Breast epithelium (tissue), 4 donors: ENCODE measurements at regions not wholly inside any gene's neighbourhood (a gene's known extent, or its start where the extent isn't known, plus 50 kb on each side); places are given as distances from the start of the nearest gene placed in this dataset.
"Not testable (repeated sequence)": the region's sequence is repeated elsewhere in the genome, so short reads cannot be mapped to it uniquely, and the experiment has no call there.

Experiments
- DNase-seq, 2 donors: peaks; one replicate each; pipeline ENCODE4 v3.0.0-alpha.2; 2019; ENCODE audit warnings: low spot score in 2 of 2
- H3K27ac ChIP-seq, 2 donors: fragments of 200-600 bp; sonication (generic) in 1 of 2; one replicate each; pipeline ENCODE4 v1.5.1; 2016 to 2019; ENCODE audit warnings: mild to moderate bottlenecking in 1 of 2
- H3K27me3 ChIP-seq, 2 donors: fragments of 200-600 bp; sonication (generic) in 1 of 2; one replicate each; pipeline versions ENCODE4 v1.5.1 to v1.6.0; 2017 to 2019; ENCODE audit warnings: control low read depth in 1 of 2, mild to moderate bottlenecking in 1 of 2
- H3K36me3 ChIP-seq: fragments of 200-600 bp; one replicate; pipeline ENCODE4 v1.5.1; 2019
- H3K4me1 ChIP-seq, 2 donors: fragments of 200-600 bp; sonication (generic); one replicate each; pipeline ENCODE4 v1.5.1; 2016 to 2019; ENCODE audit warnings: control low read depth in 1 of 2
- H3K4me3 ChIP-seq, 3 donors: fragments of 200-600 bp; sonication (generic); 1 replicate in 2 of 3; 2 replicates in 1 of 3; pipeline ENCODE4 v1.5.1; 2016 to 2019; ENCODE audit warnings: mild to moderate bottlenecking in 3 of 3, moderate library complexity in 2 of 3
- H3K9me3 ChIP-seq, 2 donors: fragments of 200-600 bp; sonication (generic) in 1 of 2; one replicate each; pipeline ENCODE4 v1.5.1; 2016 to 2019; ENCODE audit warnings: control low read depth in 1 of 2
- CTCF ChIP-seq, 3 donors: fragments of 450-650 bp; IDR thresholded peaks; one replicate each; pipeline ENCODE4 v1.5.1; 2016 to 2017; ENCODE audit warnings: antibody characterized with exemption in 3 of 3, mild to moderate bottlenecking in 3 of 3, moderate library complexity in 3 of 3
- POLR2A ChIP-seq: fragments of 450-650 bp; IDR thresholded peaks from one replicate; pipeline ENCODE4 v1.6.1; 2016; ENCODE audit warnings: antibody characterized with exemption, mild to moderate bottlenecking, moderate library complexity
- POLR2AphosphoS5 ChIP-seq, 3 donors: sonication (generic); formaldehyde crosslinking; IDR thresholded peaks; one replicate each; pipeline ENCODE4 v1.6.1; 2017; ENCODE audit warnings: antibody characterized with exemption in 3 of 3
- intact Hi-C: fragments of 100-400 bp; cut with DNase I; formaldehyde crosslinking; loops from one replicate; pipeline ENCODE4 v1.15.1; 2023; ENCODE audit warnings: low total_unique reads

GRCh38 chrX:98924511-98924910 is 1485.6 kb downstream of the PCDH19 start:
- peaks cover 0 to 10% of the 10 kb centered on the region in 2 donors for H3K9me3 ChIP-seq
- no peak overlapping the region for H3K27ac ChIP-seq
- no peaks in the 10 kb centered on the region for H3K36me3 ChIP-seq
- no peak for DNase-seq
- no peak overlapping the region for H3K4me3 ChIP-seq
- TF ChIP-seq CTCF (IDR thresholded peaks at IDR 0.05) (no peak), POLR2A (no peak), POLR2AphosphoS5 (IDR thresholded peaks at IDR 0.05) (no peak)
- peaks cover 0 to 4% of the 10 kb centered on the region in 2 donors for H3K27me3 ChIP-seq
- H3K4me1 ChIP-seq = no peaks in the 10 kb centered on the region
- intact Hi-C loops = no loop called here

- H3K27me3 ChIP-seq = peaks cover 0 to 30% of the 10 kb centered on the region in 2 donors
- no peaks in the 10 kb centered on the region for H3K4me1 ChIP-seq
- no peak overlapping the region for H3K4me3 ChIP-seq
- H3K9me3 ChIP-seq = no peaks in the 10 kb centered on the region
- no peaks in the 10 kb centered on the region for H3K36me3 ChIP-seq
- no peak overlapping the region for H3K27ac ChIP-seq
- no peak for DNase-seq
- TF ChIP-seq POLR2AphosphoS5 (IDR thresholded peaks at IDR 0.05) (no peak), POLR2A (no peak), CTCF (IDR thresholded peaks at IDR 0.05) (no peak)
- intact Hi-C loops = no loop called here
These were observed 1512.9 kb downstream of the PCDH19 start for GRCh38 chrX:98897191-98897590.

GRCh38 chrX:98850639-98851038 is 1559.4 kb downstream of the PCDH19 start:
- H3K4me3 ChIP-seq, DNase-seq, H3K27me3 ChIP-seq, H3K36me3 ChIP-seq, intact Hi-C loops, H3K4me1 ChIP-seq, H3K9me3 ChIP-seq, H3K27ac ChIP-seq: not testable (repeated sequence)
